Uterus (tissue), 2 donors: ENCODE measurements at regions not wholly inside any gene's neighbourhood (a gene's known extent, or its start where the extent isn't known, plus 50 kb on each side); places are given as distances from the start of the nearest gene placed in this dataset.

Experiments
- CTCF ChIP-seq, 4 experiments: fragments of 200-600 bp in 2 of 4; fragments of 450-650 bp in 2 of 4; sonication (generic) in 2 of 4; IDR thresholded peaks; one replicate each; pipeline ENCODE4 v1.5.1; 2016 to 2019; ENCODE audit warnings: antibody characterized with exemption in 4 of 4, mild to moderate bottlenecking in 2 of 4, moderate library complexity in 1 of 4
- POLR2A ChIP-seq, 2 donors: fragments of 450-650 bp; IDR thresholded peaks; one replicate each; pipeline ENCODE4 v1.6.1; 2016; ENCODE audit warnings: antibody characterized with exemption in 2 of 2, mild to moderate bottlenecking in 1 of 2, moderate library complexity in 1 of 2

- TF ChIP-seq CTCF (IDR thresholded peaks at IDR 0.05) (no peak), POLR2A (IDR thresholded peaks at IDR 0.05) (no peak)
Observed at GRCh38 chr4:32462944-32463343, 1742.8 kb downstream of the PCDH7 start.
